GM12878 (cell line): ENCODE measurements at regions not wholly inside any gene's neighbourhood (a gene's known extent, or its start where the extent isn't known, plus 50 kb on each side); places are given as distances from the start of the nearest gene placed in this dataset.

Experiments
- ATAC-seq: fragments of 200-7000 bp; cut with Tn5 transposase; 3 replicates; pipeline ENCODE4 v1.9.1; 2020; ENCODE audit warnings: mild to moderate bottlenecking, moderate library complexity
- BruUV-seq: library from RNA; stranded (reverse); fragments of 400-500 nt; replicated peaks from 2 replicates; lab custom pipeline; 2021; lab: Mats Ljungman, UMichigan
- CTCF ChIA-PET: fragments of 300-600 bp; sonication (Branson Sonifier 250); formaldehyde crosslinking; extraction: SDS; loops from one replicate; lab custom pipeline; 2021; ENCODE audit warnings: inconsistent platforms; lab: Yijun Ruan, JAX
- POLR2A ChIA-PET: fragments of 350-600 bp; formaldehyde crosslinking; extraction: SDS; loops from one replicate; lab custom pipeline; 2021; ENCODE audit warnings: inconsistent platforms; lab: Charles Lee
- RAD21 ChIA-PET: fragments of 300-600 bp; sonication (Branson Sonifier 250); formaldehyde crosslinking; loops from one replicate; lab custom pipeline; 2023; ENCODE audit warnings: antibody characterized with exemption; ENCODE audit not compliant: unreplicated experiment; lab: Charles Lee
- SMC1A ChIA-PET: fragments of 300-600 bp; sonication (Branson Sonifier 250); formaldehyde crosslinking; loops from one replicate; lab custom pipeline; 2023; ENCODE audit not compliant: unreplicated experiment, uncharacterized antibody; lab: Charles Lee
- DNase-seq: peaks from one replicate; pipeline ENCODE4 v3.0.0-alpha.2; 2011; ENCODE audit warnings: low read depth, low spot score
- FAIRE-seq: peaks from 3 replicates; lab custom pipeline; 2011; peaks lifted over from hg19 to GRCh38; lab: Jason Lieb, UNC
- H2AFZ ChIP-seq: 2 replicates; pipeline ENCODE4 v1.6.0; 2011; ENCODE audit warnings: low read depth, low read length, control low read depth; ENCODE audit not compliant: control insufficient read depth
- H3K27ac ChIP-seq: 2 replicates; pipeline ENCODE4 v1.5.1; 2011; ENCODE audit warnings: control low read depth; ENCODE audit not compliant: control insufficient read depth, insufficient read depth
- H3K27me3 ChIP-seq, 2 experiments: replicated peaks in 1 of 2; 2 replicates each; pipeline versions ENCODE4 v1.6.0 to v1.6.1; 2011; ENCODE audit warnings: low read length in 1 of 2; ENCODE audit not compliant: control insufficient read depth in 2 of 2, insufficient read depth in 2 of 2
- H3K36me3 ChIP-seq, 2 experiments: 2 replicates each; pipeline ENCODE4 v1.5.1; 2011; ENCODE audit warnings: low read length in 1 of 2; ENCODE audit not compliant: control insufficient read depth in 2 of 2, insufficient read depth in 2 of 2
- H3K4me1 ChIP-seq: 2 replicates; pipeline ENCODE4 v1.6.1; 2011; ENCODE audit warnings: mild to moderate bottlenecking, low read length, moderate library complexity, mixed read lengths; ENCODE audit not compliant: control insufficient read depth, insufficient read depth
- H3K4me2 ChIP-seq: 2 replicates; pipeline ENCODE4 v1.6.0; 2011; ENCODE audit warnings: control low read depth; ENCODE audit not compliant: control insufficient read depth, insufficient read depth
- H3K4me3 ChIP-seq: fragments of 200-600 bp; sonication (generic); 2 replicates; pipeline ENCODE4 v1.5.1; 2016
- H3K79me2 ChIP-seq: 2 replicates; pipeline ENCODE4 v1.6.0; 2011; ENCODE audit warnings: low read length; ENCODE audit not compliant: control insufficient read depth, insufficient read depth
- H3K9ac ChIP-seq: 2 replicates; pipeline ENCODE4 v1.8.0; 2011; ENCODE audit warnings: low read length, control low read depth, mixed read lengths; ENCODE audit not compliant: control insufficient read depth, insufficient read depth
- H3K9me3 ChIP-seq: replicated peaks from 3 replicates; pipeline ENCODE4 v1.5.1; 2011; ENCODE audit warnings: mild to moderate bottlenecking, low read length; ENCODE audit not compliant: control insufficient read depth, insufficient read depth
- H4K20me1 ChIP-seq: 2 replicates; pipeline ENCODE4 v1.6.0; 2011; ENCODE audit not compliant: control insufficient read depth, insufficient read depth
- FOS ChIP-seq: IDR thresholded peaks from 3 replicates; pipeline ENCODE4 v1.6.1; 2011; ENCODE audit warnings: borderline replicate concordance; ENCODE audit not compliant: insufficient read length; ENCODE audit errors: extremely low read depth
- FOXK2 ChIP-seq: fragments of 450-650 bp; IDR thresholded peaks from 2 replicates; pipeline ENCODE4 v1.6.1; 2017; ENCODE audit warnings: mild to moderate bottlenecking, moderate library complexity
- GATAD2B ChIP-seq: fragments of 450-650 bp; conservative IDR thresholded peaks from 2 replicates; pipeline ENCODE4 v1.6.1; 2017; ENCODE audit warnings: low read depth, mild to moderate bottlenecking, moderate library complexity
- MYB ChIP-seq: fragments of 150-350 bp; IDR thresholded peaks from 2 replicates; pipeline ENCODE4 v1.6.1; 2014; ENCODE audit warnings: mild to moderate bottlenecking, low read depth, low read length, borderline replicate concordance
- NR2F1 ChIP-seq: fragments of 450-650 bp; conservative IDR thresholded peaks from 2 replicates; pipeline ENCODE4 v1.6.1; 2017; ENCODE audit warnings: mild to moderate bottlenecking
- PKNOX1 ChIP-seq: fragments of 450-650 bp; IDR thresholded peaks from 2 replicates; pipeline ENCODE4 v1.6.1; 2016; ENCODE audit warnings: mild to moderate bottlenecking
- ZBED1 ChIP-seq: IDR thresholded peaks from 2 replicates; pipeline ENCODE4 v1.6.1; 2016; ENCODE audit warnings: borderline replicate concordance
- WGBS: methylation state at CpG from one replicate; pipeline ENCODE4 v1.1.6; 2016; ENCODE audit warnings: low lambda C conversion rate; ENCODE audit not compliant: insufficient replicate concordance, insufficient coverage; ENCODE audit errors: missing lambda C conversion rate; 5-methylcytosine and 5-hydroxymethylcytosine counted together
- in situ Hi-C: fragments of 300-500 bp; cut with MboI; formaldehyde crosslinking; loops from 9 replicates; pipeline ENCODE4 v1.14.3; 2018; ENCODE audit warnings: mixed read lengths
- intact Hi-C: fragments of 100-400 bp; cut with micrococcal nuclease; formaldehyde crosslinking; loops from one replicate; pipeline ENCODE4 v1.14.2; 2022; ENCODE audit not compliant: unreplicated experiment
- TF ChIP-seq, protein P1 (sequence below): fragments of 450-650 bp; IDR thresholded peaks from 2 replicates; pipeline ENCODE4 v1.6.1; 2017; ENCODE audit warnings: mild to moderate bottlenecking, moderate library complexity

GRCh38 chr9:38226491-38226951 lies 157.5 kb upstream of the SHB start:
- intact Hi-C loops = no loop called here
- ATAC-seq = peak; percentile 32
- no peak for FAIRE-seq
- DNase-seq = no peak
- ChIA-PET RAD21 (interaction anchor here (0.8 to 7.8 kb wide), 23 partner anchors 10 to 323 kb away, joined by 3 to 97 read pairs (median 5); partner anchors contain the start of gene SLC25A51), POLR2A (interaction anchor here (0.7 to 1.9 kb wide), 8 partner anchors 18 to 137 kb away, joined by 3 to 7 read pairs (median 4); no protein-coding TSS in a partner anchor), SMC1A (interaction anchor here (0.7 to 7.7 kb wide), 18 partner anchors 8 to 313 kb away, joined by 3 to 88 read pairs (median 6); no protein-coding TSS in a partner anchor), CTCF (interaction anchor here (0.7 to 3.0 kb wide), 7 partner anchors 30 to 163 kb away, joined by 3 to 29 read pairs (median 3); no protein-coding TSS in a partner anchor)
- H3K4me3 ChIP-seq = no peak overlapping the region
- no peak for TF ChIP-seq MYB
- TF ChIP-seq NR2F1 = peak; percentile 85
- no peak for TF ChIP-seq ZBED1
- TF ChIP-seq, protein P1, sequence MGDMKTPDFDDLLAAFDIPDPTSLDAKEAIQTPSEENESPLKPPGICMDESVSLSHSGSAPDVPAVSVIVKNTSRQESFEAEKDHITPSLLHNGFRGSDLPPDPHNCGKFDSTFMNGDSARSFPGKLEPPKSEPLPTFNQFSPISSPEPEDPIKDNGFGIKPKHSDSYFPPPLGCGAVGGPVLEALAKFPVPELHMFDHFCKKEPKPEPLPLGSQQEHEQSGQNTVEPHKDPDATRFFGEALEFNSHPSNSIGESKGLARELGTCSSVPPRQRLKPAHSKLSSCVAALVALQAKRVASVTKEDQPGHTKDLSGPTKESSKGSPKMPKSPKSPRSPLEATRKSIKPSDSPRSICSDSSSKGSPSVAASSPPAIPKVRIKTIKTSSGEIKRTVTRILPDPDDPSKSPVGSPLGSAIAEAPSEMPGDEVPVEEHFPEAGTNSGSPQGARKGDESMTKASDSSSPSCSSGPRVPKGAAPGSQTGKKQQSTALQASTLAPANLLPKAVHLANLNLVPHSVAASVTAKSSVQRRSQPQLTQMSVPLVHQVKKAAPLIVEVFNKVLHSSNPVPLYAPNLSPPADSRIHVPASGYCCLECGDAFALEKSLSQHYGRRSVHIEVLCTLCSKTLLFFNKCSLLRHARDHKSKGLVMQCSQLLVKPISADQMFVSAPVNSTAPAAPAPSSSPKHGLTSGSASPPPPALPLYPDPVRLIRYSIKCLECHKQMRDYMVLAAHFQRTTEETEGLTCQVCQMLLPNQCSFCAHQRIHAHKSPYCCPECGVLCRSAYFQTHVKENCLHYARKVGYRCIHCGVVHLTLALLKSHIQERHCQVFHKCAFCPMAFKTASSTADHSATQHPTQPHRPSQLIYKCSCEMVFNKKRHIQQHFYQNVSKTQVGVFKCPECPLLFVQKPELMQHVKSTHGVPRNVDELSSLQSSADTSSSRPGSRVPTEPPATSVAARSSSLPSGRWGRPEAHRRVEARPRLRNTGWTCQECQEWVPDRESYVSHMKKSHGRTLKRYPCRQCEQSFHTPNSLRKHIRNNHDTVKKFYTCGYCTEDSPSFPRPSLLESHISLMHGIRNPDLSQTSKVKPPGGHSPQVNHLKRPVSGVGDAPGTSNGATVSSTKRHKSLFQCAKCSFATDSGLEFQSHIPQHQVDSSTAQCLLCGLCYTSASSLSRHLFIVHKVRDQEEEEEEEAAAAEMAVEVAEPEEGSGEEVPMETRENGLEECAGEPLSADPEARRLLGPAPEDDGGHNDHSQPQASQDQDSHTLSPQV = no peak
- 0 out of 2 replicates have a peak, but pooled peaks have one; percentile 19 for TF ChIP-seq GATAD2B
- TF ChIP-seq FOXK2 = no peak
- no peak for TF ChIP-seq FOS
- 0 out of 2 replicates have a peak, but pooled peaks have one; percentile 8 for TF ChIP-seq PKNOX1
- no peak overlapping the region for H2AFZ ChIP-seq
- in situ Hi-C loops = no loop called here
- H3K9me3 ChIP-seq = no peaks in the 10 kb centered on the region
- H3K4me2 ChIP-seq = peak overlapping the region; percentile 5; the same call in 1 of the 2 replicates
- no peaks in the 10 kb centered on the region for H3K79me2 ChIP-seq
- no peaks in the 10 kb centered on the region for H3K36me3 ChIP-seq
- WGBS = 10% methylated on average over 9 of the region's 11 CpGs
- H3K27ac ChIP-seq = no peak overlapping the region
- H4K20me1 ChIP-seq = no peaks in the 10 kb centered on the region
- no TSS peak for BruUV-seq
- H3K27me3 ChIP-seq = peaks cover 0 to 5% of the 10 kb centered on the region in 2 experiments
- H3K9ac ChIP-seq = no peak overlapping the region
- peaks cover 7% of the 10 kb centered on the region for H3K4me1 ChIP-seq
